NCI-H774 (cell line): ENCODE measurements at regions not wholly inside any gene's neighbourhood (a gene's known extent, or its start where the extent isn't known, plus 50 kb on each side); places are given as distances from the start of the nearest gene placed in this dataset.

Experiments used
- DNase-seq: peaks from one replicate; lab custom pipeline; 2025; lab: John Stamatoyannopoulos, UW

DNA sequence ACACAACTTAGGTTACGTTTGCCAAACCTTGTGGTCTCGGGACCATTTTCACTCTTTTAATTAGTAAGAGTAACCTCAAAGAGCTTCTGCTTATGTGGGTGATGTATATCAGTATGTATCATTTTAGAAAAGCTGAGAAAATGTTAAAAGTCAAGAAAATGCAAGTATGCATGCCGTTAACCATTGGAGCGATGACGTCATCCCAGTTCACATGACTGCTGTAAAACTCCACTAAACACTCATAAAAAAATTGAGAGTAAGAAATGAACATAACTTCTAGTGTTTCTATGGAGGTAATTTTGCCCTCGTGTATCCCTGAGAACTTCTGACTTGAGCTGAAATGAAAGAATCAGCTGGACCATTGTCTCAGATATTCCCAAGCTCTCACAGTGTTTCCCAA is 250.0 kb upstream of the CDH4 start:
- DNase-seq = no peak

DNA sequence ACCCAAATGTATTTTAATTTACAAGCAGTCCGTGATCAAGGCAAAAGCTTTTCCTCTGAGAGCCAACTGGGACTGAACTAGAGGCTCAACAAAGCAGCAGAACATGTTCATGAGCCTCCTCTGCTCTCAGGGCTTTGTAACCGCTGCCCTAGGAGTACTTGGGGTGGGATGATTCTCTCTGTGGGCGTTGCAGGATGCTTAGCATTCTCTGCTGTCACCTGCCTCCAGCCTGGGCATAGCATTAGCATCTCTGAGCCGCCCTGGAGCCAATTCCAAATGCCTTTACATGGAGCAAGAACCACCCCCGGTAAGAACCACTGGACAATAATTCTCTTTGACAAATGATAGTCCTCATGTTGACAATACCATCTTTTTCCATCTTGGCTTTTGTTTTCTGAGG is 237.6 kb upstream of the CDH4 start:
- no peak for DNase-seq

DNA sequence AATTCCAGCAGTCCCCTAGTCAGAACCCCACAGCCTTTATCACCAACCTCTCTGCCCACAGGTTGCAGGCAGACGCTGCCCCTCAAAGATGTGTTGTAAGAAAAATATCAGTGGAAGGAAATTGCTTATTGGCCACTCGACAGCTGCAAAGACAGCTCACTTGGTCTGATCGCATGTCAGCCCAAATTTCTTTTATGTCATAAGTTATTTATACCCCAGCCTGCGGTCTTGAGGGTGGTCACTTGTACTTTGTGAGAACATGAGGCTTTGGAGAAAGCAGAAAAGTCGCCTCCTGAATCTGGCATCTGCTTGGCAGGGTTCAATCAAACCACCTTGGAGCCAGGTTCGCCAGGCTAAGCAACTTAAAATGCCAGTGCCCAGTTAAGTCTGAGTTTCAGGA is 236.5 kb upstream of the CDH4 start:
- no peak for DNase-seq

DNA sequence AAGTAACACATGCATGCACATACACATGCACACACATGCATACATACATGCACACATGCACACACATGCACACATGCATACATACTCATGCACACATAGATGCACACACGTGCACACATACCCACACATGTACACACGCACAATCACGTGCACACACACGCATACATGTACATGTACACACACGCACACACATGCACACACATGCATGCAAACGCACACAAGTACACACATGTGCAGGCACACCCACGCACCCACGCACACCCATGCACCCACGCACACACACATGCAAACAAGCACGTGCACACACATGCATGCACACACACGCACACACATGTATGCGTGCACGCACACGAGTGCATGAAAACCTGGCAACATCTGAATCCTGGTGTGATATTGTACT is 232.7 kb upstream of the CDH4 start:
- no peak for DNase-seq

DNA sequence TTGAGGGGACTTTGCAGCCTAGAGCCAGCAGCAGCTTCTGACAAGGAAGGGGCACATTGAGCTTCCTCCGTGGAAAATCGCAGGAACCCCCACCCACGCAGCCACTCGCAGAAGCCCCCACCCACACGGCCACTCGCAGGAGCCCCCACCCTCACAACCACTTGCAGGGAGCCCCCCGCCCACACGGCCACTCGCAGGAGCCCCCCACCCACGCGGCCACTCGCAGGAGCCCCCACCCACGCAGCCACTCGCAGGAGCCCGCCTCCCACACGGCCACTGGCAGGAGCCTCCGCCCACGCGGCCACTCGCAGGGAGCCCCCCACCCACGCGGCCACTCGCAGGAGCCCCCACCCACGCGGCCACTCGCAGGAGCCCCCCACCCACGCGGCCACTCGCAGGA is 228.4 kb upstream of the CDH4 start:
- DNase-seq = no peak

DNA sequence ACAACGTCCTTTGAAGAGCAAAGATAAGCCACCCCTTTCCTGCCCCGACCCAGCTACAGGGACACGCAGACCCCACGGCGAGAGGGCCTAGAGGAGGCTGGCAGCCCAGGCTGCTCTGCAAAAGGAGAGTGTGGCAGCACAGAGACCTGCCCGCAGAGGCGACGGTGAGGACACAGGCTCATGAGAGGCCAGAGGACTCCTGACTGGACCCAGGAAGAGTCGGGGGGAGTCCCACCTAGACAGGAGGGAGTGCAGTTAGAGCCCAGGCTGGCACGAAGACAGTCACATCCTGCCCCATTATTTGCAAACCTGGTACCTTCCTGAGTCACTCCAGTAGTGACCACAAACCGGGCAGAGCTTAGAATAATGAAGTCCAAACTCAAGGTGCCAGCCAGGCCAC is 227.7 kb upstream of the CDH4 start:
- no peak for DNase-seq

DNA sequence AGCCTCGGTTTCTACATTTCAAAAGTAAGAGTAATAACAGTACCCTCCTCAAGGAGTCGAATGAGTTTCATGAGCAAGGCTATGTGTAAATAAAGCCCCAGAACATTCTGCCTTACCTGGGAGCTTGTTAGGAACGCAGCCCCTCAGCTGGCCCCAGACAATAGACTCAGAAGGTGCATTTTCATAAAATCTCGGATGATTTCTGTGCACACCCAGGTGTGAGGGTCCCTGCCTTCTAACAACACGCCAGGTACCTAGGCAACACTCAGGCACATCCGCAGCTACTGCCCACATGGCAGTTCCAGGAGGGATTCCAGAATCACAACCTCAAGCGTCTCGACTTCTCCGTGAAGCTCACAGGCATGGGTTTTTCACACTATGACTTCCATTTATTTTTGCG is 226.5 kb upstream of the CDH4 start:
- no peak for DNase-seq

DNA sequence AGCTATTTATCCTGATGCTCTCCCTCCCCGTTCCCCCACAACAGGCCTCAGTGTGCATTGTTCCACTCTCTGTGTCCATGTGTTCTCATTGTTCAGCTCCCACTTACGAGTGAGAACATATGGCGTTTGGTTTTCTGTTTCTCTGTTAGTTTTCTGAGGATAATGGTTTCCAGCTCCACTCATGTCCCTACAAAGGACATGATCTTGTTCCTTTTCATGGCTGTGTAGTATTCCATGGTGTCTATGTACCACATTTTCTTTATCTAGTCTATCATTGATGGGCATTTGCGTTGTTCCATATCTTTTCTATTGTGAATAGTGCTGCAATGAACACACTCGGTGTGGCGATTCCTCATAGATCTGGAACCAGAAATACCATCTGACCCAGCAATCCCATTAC is 225.9 kb upstream of the CDH4 start:
- no peak for DNase-seq

DNA sequence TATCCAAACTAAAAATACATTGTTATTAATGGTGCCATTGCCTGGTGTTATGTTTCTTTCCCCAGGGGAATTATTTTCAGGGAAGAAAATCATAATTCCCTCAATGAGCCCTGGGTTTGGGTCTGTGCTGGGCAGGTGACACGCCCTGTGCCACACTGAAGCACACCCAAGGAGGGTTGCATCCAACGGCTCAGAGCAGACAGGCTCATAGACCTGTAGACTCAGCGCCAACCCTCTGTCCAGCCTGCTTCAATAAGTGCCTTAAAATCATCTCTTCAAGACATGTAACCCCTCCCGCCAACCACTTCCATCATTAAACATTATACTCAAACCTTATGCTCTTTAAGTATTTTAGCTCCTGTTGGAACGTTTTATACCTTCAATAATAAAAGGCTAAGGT is 225.3 kb upstream of the CDH4 start:
- DNase-seq = no peak

DNA sequence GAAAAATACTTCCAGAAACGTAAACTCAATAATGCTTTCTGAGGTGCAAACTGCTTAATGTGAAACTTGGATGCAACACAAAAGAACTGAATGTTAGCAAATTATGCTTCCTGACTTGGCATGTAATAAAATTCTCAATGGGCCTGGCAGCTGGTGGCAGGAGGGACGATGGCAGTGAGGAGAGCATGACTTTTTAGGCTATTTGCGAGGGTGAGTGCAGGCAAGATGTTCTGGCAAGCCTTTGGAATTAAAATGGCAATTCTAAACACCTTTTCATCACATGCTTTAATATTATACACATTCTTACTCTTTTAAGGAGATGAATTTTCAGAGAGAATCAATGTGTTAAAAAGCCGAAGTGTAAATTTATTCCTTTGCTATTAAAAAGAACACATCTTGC is 224.8 kb upstream of the CDH4 start:
- DNase-seq = peak; percentile 13

DNA sequence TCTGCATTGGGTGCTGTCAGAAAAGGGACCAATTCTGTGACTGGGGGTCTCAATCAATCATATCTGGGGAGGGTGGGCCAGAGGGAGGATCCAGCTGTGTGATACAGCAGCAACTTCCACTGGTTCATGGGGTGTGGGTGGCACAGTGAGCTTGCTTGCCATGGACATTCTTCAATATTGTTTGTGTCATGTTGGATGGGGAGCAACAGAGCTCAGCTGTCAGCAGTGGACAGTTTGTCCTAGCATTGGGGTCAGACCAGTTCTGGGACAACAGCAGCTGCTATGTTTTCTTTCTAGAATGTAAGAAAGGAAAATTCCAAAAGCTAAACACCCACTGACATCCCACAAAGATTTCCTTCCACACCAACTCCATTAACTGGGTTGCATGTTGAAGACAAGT is 221.9 kb upstream of the CDH4 start:
- DNase-seq = no peak

DNA sequence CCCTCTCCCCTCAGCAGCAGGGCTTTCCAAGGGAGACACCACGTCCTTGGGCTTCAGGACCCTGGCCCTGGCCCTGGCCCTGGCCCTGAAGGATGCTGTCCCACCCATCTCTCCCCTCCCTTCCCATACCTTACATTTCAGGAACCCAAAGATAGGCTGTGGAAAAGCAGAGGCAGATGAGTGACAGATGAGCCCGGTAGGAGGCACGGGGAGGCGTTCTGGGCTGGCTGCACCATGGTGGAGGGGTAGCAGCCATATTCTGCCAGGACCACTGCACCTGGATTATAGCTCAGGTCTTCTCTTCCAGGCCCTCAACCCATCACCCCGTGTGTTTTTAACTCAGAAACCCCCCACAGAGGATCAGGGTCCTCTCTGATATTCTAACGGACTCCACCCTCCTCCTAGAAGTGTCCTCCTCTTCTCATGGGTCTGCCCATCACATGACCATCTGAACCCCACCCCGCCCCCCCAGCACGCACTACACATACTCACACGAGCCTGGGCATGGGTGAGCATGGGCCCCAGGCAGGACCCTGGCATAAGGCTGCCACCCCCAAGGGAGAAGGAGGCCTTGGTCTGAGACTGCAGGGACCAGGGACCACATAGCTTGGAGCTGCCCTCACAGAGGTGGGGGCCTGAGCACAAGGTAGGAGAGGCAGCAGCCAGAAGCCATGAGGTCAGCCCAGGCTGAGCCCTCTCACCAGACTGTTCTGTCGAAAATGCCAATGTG is 220.8 kb upstream of the CDH4 start:
- DNase-seq = no peak

DNA sequence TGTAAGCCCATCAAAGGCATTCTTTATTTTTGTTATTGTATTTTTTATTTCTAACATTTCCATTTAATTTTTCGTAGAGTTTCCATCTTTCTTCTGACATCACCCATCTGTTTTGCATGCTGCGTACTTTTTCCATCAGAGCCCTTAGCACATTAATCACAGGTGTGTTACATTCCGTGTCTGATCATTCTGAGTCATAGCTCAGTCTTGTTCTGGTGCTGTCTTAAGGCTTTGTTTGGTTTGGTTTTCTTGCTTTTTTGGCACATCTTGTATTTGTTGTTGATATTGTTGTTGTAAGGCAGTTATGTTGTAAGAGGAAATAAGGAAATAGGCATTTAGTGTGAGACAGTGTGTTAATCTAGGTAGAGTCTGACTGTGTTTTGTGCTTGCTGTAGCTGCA is 214.6 kb upstream of the CDH4 start:
- DNase-seq = no peak

DNA sequence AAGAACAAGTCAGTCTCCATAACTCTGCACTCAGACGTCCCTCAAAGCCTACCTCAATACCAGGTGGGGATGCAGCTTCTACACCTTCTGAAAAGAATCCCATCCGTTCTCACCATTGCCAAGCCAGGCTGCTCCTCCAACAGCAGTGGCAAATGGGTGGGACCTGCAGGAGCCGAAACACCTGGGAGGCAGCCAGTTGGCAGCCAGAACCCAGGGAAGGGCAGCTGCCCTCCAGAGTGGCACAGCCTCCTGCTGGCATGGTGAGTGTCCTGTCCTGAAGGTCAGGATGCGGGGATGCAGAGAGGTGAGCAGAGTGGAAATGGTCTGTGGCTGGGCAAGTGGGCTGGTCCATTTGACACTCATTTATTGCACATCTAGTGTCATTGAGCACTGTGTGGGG is 210.6 kb upstream of the CDH4 start:
- DNase-seq = no peak

DNA sequence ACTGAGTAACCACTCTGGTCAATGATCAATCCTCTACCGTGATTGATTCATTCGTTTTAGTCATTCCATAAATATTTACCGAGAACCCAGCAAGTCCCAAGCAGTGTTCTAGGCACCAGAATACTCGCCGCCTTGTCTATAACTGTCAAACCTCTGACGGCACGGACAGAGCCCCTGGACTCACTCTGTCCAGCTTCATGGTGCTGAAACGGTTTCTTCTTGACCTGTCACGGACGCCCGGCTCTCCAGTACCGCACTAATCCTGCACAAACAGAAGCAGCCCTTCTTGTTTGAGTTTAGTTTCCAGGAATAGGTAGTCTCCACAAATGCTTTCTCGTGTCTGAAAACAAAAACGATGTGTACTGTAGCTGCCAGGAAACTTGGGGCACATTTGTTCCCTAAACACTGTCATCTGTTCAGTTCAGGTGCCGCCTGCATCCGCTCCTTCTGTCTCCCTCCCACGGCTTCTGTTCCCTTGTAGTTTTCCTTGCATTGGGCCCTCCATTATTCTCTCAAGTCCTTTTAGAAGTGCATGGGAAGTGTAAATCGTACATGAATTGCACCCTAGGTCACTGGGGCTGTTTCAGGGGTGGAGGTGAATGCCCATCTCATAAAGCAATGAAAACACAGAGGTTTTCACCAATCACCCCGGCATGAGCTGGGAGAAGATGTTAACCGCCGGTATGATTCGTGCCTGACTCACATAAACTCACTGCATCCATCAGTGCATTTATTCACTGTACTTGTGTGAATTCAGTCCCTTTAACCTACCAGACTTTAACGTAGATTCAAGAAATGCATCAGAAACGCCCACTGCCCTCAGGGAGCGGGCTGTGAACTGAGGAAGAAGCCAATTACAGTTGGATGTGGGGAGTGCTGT is 209.3 kb upstream of the CDH4 start:
- DNase-seq = no peak

DNA sequence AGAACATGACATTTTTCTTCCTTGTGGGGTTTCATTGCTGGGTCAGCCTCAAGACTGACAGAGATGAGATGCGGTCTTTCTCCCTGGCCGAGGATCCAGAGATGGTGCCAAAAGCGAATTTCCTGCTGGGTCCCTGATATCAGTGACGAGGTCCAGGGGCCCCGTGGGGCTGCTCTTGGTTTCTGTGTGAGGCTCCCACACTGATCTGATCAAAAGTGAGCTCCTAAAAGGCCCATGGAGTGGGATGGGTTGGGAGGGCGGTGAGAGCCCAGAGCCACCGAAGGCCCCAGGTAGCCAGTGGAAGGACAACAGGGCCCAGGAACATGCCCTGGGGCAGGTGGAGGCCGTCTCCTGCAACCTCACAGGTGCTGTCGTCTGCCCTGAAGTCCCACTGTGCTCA is 208.4 kb upstream of the CDH4 start:
- no peak for DNase-seq

DNA sequence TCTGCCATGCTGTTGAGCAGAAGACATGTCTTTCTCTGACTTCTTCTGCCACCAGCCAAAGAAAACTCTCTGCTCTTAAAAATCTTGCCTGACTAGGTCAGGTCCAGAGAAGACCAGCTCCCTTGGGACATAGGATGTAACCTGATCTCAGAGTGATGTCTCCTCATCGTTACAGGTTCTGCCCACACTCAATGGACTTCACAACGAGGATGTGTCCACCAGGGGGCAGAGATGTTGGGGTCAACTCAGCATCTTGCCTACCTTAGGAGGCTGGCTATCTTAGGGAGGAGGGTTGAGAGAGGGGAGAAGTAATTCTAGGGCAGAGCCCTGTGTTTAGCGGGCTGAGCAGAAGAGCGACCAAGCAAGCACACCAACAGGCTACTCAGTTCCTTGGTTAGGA is 207.6 kb upstream of the CDH4 start:
- no peak for DNase-seq

DNA sequence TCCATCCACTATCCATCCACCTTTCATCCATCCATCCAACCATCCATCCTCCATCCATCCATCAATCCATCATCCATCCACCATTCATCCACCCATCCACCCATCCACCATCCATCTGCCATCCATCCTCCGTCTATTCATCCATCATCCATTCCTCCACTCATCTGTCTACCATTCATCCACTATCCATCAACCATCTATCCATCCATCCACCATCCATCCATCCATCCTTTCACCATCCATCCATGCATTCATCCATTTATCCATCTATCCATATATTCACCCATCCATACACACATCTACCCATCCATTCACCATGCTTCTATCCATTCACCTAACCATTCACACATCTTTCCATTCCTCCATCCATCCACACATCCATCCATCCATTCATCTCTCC is 207.0 kb upstream of the CDH4 start:
- DNase-seq = no peak

DNA sequence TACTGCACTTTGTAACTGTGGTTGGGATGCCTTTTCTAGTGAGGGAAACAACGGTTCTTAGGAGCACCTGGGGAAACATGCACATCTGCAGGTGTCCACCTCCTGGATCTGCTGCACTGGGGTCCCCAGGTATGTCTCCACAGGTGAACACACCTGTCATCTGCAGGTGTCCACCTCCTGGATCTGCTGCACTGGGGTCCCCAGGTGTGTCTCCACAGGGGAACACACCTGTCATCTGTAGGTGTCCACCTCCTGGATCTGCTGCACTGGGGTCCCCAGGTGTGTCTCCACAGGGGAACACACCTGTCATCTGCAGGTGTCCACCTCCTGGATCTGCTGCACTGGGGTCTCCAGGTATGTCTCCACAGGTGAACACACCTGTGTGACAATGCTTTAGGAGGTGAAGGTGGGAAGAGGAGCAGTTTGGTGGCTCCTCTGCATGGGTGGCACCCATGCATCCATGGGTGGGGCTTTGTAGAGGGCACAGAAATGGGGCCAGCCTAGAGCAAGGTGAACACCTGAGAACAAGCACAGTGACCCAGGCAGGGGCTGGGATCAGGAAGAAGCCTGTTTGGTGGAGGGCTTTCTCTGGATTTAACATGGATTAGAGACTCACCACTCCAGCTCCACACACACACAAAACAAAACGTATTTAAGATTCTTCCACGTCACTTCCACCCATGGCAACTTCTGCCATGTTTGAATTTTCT is 206.0 kb upstream of the CDH4 start:
- no peak for DNase-seq

DNA sequence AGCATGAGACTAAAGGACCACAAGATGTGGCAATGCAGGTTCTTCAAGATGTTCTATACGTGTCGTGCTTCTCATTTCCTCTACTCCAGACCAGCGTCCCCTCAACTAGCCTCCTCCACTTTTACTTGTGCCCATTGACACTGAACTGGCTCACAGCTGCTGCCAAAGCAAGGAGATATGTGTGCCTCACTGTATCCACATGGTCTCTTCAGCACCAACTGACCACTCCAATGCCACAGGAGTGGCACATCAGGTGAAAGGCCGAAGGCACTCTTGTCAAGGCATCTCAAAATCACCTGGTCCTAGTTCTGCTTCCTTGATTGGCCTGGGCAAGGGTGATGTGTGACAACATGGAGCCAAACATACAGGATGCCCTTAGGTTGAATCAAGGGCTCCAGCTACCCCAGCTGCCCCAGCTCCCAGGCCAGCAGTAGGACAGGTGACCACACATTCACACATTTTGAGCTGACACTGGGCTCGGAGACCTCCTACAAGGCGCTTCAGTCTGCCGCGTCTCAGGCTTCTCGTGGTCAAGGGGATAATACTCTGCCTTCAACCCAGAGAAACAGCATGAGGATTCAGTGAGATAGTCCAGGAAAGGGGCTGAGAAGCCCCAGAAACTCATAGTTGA is 205.2 kb upstream of the CDH4 start:
- DNase-seq = no peak

DNA sequence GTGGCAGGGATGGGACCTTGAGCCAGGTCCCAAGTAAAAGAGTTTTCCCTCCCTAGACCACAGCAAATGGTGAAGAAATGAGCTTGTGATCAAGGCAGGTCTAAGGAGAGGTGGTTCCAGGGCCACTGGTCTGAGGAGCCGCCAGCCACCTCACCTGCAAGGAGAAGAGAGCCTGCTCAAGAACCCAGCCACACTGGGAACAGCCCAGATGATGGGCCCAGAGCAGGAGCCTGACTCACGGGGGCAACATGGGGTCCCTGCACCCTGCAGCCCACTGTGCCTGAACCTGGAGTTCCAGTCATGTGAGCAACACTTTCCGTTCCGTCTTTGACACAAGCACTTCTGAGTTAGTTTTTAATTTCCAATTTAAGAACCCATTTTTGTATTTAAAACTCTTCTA is 204.5 kb upstream of the CDH4 start:
- no peak for DNase-seq

DNA sequence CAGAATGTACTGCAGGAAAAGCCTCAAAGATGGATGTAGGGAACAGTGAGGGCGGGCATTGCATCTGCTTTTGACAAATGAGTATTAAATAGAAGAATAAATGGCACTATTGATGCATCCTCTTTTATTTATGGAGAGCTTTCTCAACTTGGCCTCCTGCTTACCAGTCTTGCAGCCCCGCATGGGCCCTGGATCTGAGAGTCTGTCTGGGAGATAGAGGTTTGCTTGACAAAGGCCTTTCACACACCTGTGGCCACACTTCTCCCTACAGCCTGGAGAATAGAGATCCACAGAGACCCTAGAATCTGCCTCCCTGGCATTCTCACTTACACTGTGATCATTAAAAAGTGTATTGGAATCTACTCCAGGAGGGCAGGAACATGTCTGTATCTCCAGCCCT is 203.8 kb upstream of the CDH4 start:
- DNase-seq = no peak

DNA sequence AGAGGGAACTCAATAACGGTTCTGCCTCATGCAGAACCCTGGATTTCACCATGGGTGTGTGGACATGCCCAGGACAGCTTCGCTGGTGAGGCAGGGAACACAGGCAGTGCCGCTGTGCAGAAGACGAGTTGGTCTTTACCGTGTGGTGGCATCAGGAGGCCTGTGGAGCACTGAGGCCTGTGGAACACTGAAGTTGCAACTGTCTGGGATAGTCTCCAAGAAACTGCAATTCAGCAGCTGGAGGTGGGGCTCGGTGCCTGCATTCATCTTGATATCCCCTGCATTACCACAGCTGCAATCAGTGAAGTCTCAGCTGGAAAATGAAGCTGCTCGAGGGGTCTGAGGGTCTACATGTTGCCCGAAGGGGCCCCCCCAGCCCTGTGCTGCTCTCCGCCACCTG is 202.4 kb upstream of the CDH4 start:
- no peak for DNase-seq
